ENCODE measurements at regions not wholly inside any gene's neighbourhood (a gene's known extent, or its start where the extent isn't known, plus 50 kb on each side); places are given as distances from the start of the nearest gene placed in this dataset.
A peak's percentile ranks its signal among the peaks of the same experiment; 100 is the strongest.

DNA sequence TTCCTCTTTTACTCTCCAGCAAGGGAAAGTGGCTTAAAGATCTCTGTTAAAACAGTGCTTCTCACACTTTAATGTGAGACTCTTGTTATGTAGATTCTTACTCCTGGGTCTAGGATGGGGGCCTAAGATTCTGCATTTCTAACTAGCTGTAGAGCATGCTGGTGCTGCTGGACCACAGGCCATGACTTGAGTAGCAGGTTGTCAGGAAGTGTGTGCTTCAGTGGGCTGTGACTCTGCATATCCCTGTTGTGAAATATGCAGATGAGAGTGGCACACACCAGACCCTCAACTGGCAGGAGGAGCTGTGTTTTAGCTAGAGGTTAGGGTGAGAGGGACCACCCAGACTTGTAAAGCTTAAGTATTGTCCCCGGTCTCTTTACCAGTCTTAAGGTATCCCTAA is 191.1 kb upstream of the DMRT1 start:
- H3K27me3 ChIP-seq (ENCODE audit: control insufficient read depth, insufficient read depth, low read length, poor library complexity, severe bottlenecking), result no peaks in the 10 kb centered on the region
- H3K9me3 Mint-ChIP-seq, result no peaks in the 10 kb centered on the region
- peaks cover 25% of the 10 kb centered on the region for H3K4me1 Mint-ChIP-seq
- H3K36me3 Mint-ChIP-seq (ENCODE audit: low read depth), result no peaks in the 10 kb centered on the region
- H3K27me3 Mint-ChIP-seq (ENCODE audit: insufficient read depth), result no peaks in the 10 kb centered on the region
- H3K4me3 ChIP-seq (ENCODE audit: low read length), result no peak overlapping the region
- no peak overlapping the region for H3K4me3 Mint-ChIP-seq
- no peaks in the 10 kb centered on the region for H3K36me3 ChIP-seq (ENCODE audit: control insufficient read depth, insufficient read depth, low read length)
- DNase-seq, result peak; percentile 70
- no peak overlapping the region for H3K27ac Mint-ChIP-seq
- H3K9me3 ChIP-seq (ENCODE audit: control insufficient read depth, low read length), result no peaks in the 10 kb centered on the region
- TF ChIP-seq, protein P1, sequence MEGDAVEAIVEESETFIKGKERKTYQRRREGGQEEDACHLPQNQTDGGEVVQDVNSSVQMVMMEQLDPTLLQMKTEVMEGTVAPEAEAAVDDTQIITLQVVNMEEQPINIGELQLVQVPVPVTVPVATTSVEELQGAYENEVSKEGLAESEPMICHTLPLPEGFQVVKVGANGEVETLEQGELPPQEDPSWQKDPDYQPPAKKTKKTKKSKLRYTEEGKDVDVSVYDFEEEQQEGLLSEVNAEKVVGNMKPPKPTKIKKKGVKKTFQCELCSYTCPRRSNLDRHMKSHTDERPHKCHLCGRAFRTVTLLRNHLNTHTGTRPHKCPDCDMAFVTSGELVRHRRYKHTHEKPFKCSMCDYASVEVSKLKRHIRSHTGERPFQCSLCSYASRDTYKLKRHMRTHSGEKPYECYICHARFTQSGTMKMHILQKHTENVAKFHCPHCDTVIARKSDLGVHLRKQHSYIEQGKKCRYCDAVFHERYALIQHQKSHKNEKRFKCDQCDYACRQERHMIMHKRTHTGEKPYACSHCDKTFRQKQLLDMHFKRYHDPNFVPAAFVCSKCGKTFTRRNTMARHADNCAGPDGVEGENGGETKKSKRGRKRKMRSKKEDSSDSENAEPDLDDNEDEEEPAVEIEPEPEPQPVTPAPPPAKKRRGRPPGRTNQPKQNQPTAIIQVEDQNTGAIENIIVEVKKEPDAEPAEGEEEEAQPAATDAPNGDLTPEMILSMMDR (conservative IDR thresholded peaks at IDR 0.05), result no peak
- no peak overlapping the region for H3K9ac ChIP-seq (ENCODE audit: extremely low read depth, low read length, poor library complexity, severe bottlenecking)
- no peaks in the 10 kb centered on the region for H3K4me1 ChIP-seq (ENCODE audit: control insufficient read depth, insufficient read depth, low read length)
- 71% methylated on average over 1 of the region's 1 CpG; no CpG with 5 or more reads in 1 of the 2 experiments for WGBS, 2 experiments (ENCODE audit: insufficient coverage in 1 of 2, insufficient read length in 1 of 2)
- H3K27ac ChIP-seq (ENCODE audit: low read depth, low read length), result no peak overlapping the region

DNA sequence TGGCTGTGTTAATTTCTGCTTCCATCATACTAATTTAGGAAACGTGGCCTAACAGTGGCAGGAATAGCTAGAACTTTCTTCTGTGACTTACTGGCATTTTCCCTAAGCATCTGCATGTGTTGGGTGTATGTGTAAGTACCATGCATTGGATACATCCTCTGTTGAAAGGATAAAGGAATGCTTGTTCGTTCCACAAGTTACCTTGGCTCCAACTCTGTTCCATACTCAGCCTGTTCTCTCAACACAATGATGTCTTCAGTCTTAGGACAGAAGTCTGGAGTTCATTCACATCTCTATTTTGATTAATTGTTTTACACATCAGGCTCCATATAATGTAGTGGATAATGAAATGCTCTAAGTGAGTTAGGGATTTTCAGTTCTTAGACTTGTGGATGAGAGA is 190.1 kb upstream of the DMRT1 start:
- no peak overlapping the region for H3K27ac ChIP-seq (ENCODE audit: low read depth, low read length)
- peaks cover 5% of the 10 kb centered on the region for H3K4me1 ChIP-seq (ENCODE audit: control insufficient read depth, insufficient read depth, low read length)
- no peak overlapping the region for H3K27ac Mint-ChIP-seq
- no peaks in the 10 kb centered on the region for H3K27me3 Mint-ChIP-seq (ENCODE audit: insufficient read depth)
- no peak for DNase-seq
- H3K9ac ChIP-seq (ENCODE audit: extremely low read depth, low read length, poor library complexity, severe bottlenecking), result no peak overlapping the region
- H3K4me3 Mint-ChIP-seq, result no peak overlapping the region
- no peak overlapping the region for H3K4me3 ChIP-seq (ENCODE audit: low read length)
- WGBS, 2 experiments (ENCODE audit: insufficient coverage in 1 of 2, insufficient read length in 1 of 2), result 77 to 100% methylated on average over 1 to 2 of the region's 2 CpGs
- peaks cover 34% of the 10 kb centered on the region for H3K4me1 Mint-ChIP-seq
- H3K9me3 ChIP-seq (ENCODE audit: control insufficient read depth, low read length), result no peaks in the 10 kb centered on the region
- TF ChIP-seq, protein P1 (conservative IDR thresholded peaks at IDR 0.05), result no peak
- H3K27me3 ChIP-seq (ENCODE audit: control insufficient read depth, insufficient read depth, low read length, poor library complexity, severe bottlenecking), result no peaks in the 10 kb centered on the region
- no peaks in the 10 kb centered on the region for H3K36me3 Mint-ChIP-seq (ENCODE audit: low read depth)
- no peaks in the 10 kb centered on the region for H3K36me3 ChIP-seq (ENCODE audit: control insufficient read depth, insufficient read depth, low read length)
- H3K9me3 Mint-ChIP-seq, result no peaks in the 10 kb centered on the region

DNA sequence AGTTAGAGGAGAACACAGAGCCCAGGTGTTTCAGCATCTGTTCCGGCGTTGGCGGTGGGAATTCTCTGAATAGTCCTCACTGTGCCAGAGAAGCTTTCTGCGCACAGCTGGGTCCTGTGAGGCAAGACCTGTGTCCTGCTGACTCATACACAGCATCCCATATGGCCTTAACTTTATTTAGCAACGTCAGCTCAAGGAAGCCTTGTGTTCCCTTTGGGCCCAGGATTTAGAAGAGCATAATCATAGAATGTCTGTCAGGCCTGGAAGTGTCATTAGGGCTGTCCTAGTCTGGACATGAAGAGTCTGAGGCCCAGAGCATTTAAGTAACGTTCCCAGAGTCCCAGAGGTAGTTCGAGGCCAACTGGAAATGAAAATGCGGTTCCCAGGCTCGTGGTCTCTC is 188.6 kb upstream of the DMRT1 start:
- no peak for DNase-seq
- H3K36me3 Mint-ChIP-seq (ENCODE audit: low read depth), result no peaks in the 10 kb centered on the region
- no peaks in the 10 kb centered on the region for H3K27me3 Mint-ChIP-seq (ENCODE audit: insufficient read depth)
- Histone ChIP-seq H3K27ac (ENCODE audit: low read depth, low read length) (no peak overlapping the region), H3K27me3 (ENCODE audit: control insufficient read depth, insufficient read depth, low read length, poor library complexity, severe bottlenecking) (no peaks in the 10 kb centered on the region), H3K4me1 (ENCODE audit: control insufficient read depth, insufficient read depth, low read length) (peaks cover 5% of the 10 kb centered on the region), H3K36me3 (ENCODE audit: control insufficient read depth, insufficient read depth, low read length) (no peaks in the 10 kb centered on the region), H3K4me3 (ENCODE audit: low read length) (no peak overlapping the region), H3K9me3 (ENCODE audit: control insufficient read depth, low read length) (no peaks in the 10 kb centered on the region), H3K9ac (ENCODE audit: extremely low read depth, low read length, poor library complexity, severe bottlenecking) (no peak overlapping the region)
- peaks cover 40% of the 10 kb centered on the region for H3K4me1 Mint-ChIP-seq
- no peak overlapping the region for H3K4me3 Mint-ChIP-seq
- no peaks in the 10 kb centered on the region for H3K9me3 Mint-ChIP-seq
- WGBS, 2 experiments (ENCODE audit: insufficient coverage in 1 of 2, insufficient read length in 1 of 2), result 90 to 93% methylated on average over 7 to 9 of the region's 9 CpGs
- H3K27ac Mint-ChIP-seq, result peak overlapping the region; percentile 40
- TF ChIP-seq, protein P1 (conservative IDR thresholded peaks at IDR 0.05), result no peak
